Natural killer cell (primary cell): ENCODE measurements at regions not wholly inside any gene's neighbourhood (a gene's known extent, or its start where the extent isn't known, plus 50 kb on each side); places are given as distances from the start of the nearest gene placed in this dataset.

Source experiments
- ATAC-seq, 3 donors: fragments of 150-1000 bp in 2 of 3; fragments of 200-7000 bp in 1 of 3; cut with Tn5 transposase; 1 replicate in 1 of 3; 2 replicates in 2 of 3; pipeline ENCODE4 v1.10.0; 2021; ENCODE audit warnings: mild to moderate bottlenecking in 2 of 3, moderate library complexity in 2 of 3
- DNase-seq, 2 donors: peaks; one replicate each; pipeline versions ENCODE4 v3.0.0 to v3.0.0-alpha.2; 2013 to 2021; ENCODE audit warnings: mixed read lengths in 1 of 2
- H3K27ac ChIP-seq: one replicate; pipeline ENCODE4 v1.5.1; 2013; ENCODE audit warnings: mild to moderate bottlenecking, low read length
- H3K27me3 ChIP-seq: one replicate; pipeline ENCODE4 v1.6.1; 2013; ENCODE audit warnings: low read length; ENCODE audit not compliant: control insufficient read depth, insufficient read depth
- H3K36me3 ChIP-seq: one replicate; pipeline ENCODE4 v1.6.1; 2013; ENCODE audit warnings: low read length; ENCODE audit not compliant: control insufficient read depth, insufficient read depth
- H3K4me1 ChIP-seq: one replicate; pipeline ENCODE4 v1.6.1; 2013; ENCODE audit warnings: low read length; ENCODE audit not compliant: control insufficient read depth, insufficient read depth
- H3K4me3 ChIP-seq: one replicate; pipeline ENCODE4 v1.5.1; 2013; ENCODE audit warnings: low read length
- H3K9me3 ChIP-seq: one replicate; pipeline ENCODE4 v1.6.1; 2013; ENCODE audit warnings: low read length; ENCODE audit not compliant: control insufficient read depth, insufficient read depth
- H3K27ac Mint-ChIP-seq, 2 donors: one replicate each; pipeline ENCODE4 v1.8.0; 2022; ENCODE audit warnings: mild to moderate bottlenecking in 2 of 2, mixed read lengths in 2 of 2, moderate library complexity in 1 of 2
- H3K27me3 Mint-ChIP-seq, 2 donors: one replicate each; pipeline ENCODE4 v1.8.0; 2022; ENCODE audit warnings: low read depth in 2 of 2, mixed read lengths in 2 of 2
- H3K36me3 Mint-ChIP-seq: one replicate; pipeline ENCODE4 v1.8.0; 2022; ENCODE audit warnings: mixed read lengths
- H3K4me1 Mint-ChIP-seq, 2 donors: one replicate each; pipeline ENCODE4 v1.8.0; 2022; ENCODE audit warnings: mixed read lengths in 2 of 2
- H3K4me3 Mint-ChIP-seq: one replicate; pipeline ENCODE4 v1.8.0; 2022; ENCODE audit warnings: mild to moderate bottlenecking, moderate library complexity, mixed read lengths
- H3K9me3 Mint-ChIP-seq, 2 donors: one replicate each; pipeline ENCODE4 v1.8.0; 2022; ENCODE audit warnings: mixed read lengths in 2 of 2
- WGBS: methylation state at CpG from one replicate; pipeline ENCODE4 v1.1.7; 2013; ENCODE audit warnings: missing lambda C conversion rate; ENCODE audit not compliant: insufficient coverage; 5-methylcytosine and 5-hydroxymethylcytosine counted together
- intact Hi-C: fragments of 100-400 bp; cut with micrococcal nuclease; formaldehyde crosslinking; loops from one replicate; pipeline ENCODE4 v1.14.2; 2022
- TF ChIP-seq, protein P1 (sequence below): fragments of 200-600 bp; IDR thresholded peaks from one replicate; pipeline ENCODE4 v1.8.0; 2022; ENCODE audit warnings: antibody characterized with exemption

GRCh38 chr7:41821521-41822213 lies 118.8 kb upstream of the INHBA start:
- ATAC-seq, result no peak
- Histone ChIP-seq H3K9me3 (no peaks in the 10 kb centered on the region), H3K4me3 (no peak overlapping the region), H3K36me3 (no peaks in the 10 kb centered on the region), H3K27ac (no peak overlapping the region), H3K4me1 (peaks cover 7% of the 10 kb centered on the region), H3K27me3 (no peaks in the 10 kb centered on the region)
- Mint-ChIP-seq H3K4me1 (peaks cover 7 to 9% of the 10 kb centered on the region in 2 donors), H3K4me3 (no peak overlapping the region), H3K9me3 (no peaks in the 10 kb centered on the region), H3K27ac (no peak overlapping the region), H3K27me3 (peaks cover 0 to 11% of the 10 kb centered on the region in 2 donors), H3K36me3 (no peaks in the 10 kb centered on the region)
- DNase-seq, result no peak
- TF ChIP-seq, protein P1, sequence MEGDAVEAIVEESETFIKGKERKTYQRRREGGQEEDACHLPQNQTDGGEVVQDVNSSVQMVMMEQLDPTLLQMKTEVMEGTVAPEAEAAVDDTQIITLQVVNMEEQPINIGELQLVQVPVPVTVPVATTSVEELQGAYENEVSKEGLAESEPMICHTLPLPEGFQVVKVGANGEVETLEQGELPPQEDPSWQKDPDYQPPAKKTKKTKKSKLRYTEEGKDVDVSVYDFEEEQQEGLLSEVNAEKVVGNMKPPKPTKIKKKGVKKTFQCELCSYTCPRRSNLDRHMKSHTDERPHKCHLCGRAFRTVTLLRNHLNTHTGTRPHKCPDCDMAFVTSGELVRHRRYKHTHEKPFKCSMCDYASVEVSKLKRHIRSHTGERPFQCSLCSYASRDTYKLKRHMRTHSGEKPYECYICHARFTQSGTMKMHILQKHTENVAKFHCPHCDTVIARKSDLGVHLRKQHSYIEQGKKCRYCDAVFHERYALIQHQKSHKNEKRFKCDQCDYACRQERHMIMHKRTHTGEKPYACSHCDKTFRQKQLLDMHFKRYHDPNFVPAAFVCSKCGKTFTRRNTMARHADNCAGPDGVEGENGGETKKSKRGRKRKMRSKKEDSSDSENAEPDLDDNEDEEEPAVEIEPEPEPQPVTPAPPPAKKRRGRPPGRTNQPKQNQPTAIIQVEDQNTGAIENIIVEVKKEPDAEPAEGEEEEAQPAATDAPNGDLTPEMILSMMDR, result no peak
- intact Hi-C loops, result no loop called here
- 75% methylated on average over 1 of the region's 3 CpGs for WGBS

GRCh38 chr7:41820111-41820671 lies 117.3 kb upstream of the INHBA start:
- Histone ChIP-seq H3K4me3 (no peak overlapping the region), H3K4me1 (peaks cover 17% of the 10 kb centered on the region), H3K27me3 (no peaks in the 10 kb centered on the region), H3K9me3 (no peaks in the 10 kb centered on the region), H3K36me3 (no peaks in the 10 kb centered on the region), H3K27ac (no peak overlapping the region)
- intact Hi-C loops, result no loop called here
- H3K9me3 Mint-ChIP-seq, result no peaks in the 10 kb centered on the region
- no peaks in the 10 kb centered on the region for H3K36me3 Mint-ChIP-seq
- 90% methylated on average over 2 of the region's 2 CpGs for WGBS
- peaks cover 0 to 11% of the 10 kb centered on the region in 2 donors for H3K27me3 Mint-ChIP-seq
- no peak overlapping the region for H3K27ac Mint-ChIP-seq
- DNase-seq (no peak), ATAC-seq (no peak)
- TF ChIP-seq, protein P1, result no peak
- peaks cover 22 to 24% of the 10 kb centered on the region in 2 donors for H3K4me1 Mint-ChIP-seq
- H3K4me3 Mint-ChIP-seq, result no peak overlapping the region

- intact Hi-C loops, result no loop called here
- ATAC-seq (no peak), DNase-seq (no peak)
- Mint-ChIP-seq H3K27ac (no peak overlapping the region), H3K27me3 (peaks cover 0 to 11% of the 10 kb centered on the region in 2 donors), H3K36me3 (no peaks in the 10 kb centered on the region), H3K4me3 (no peak overlapping the region), H3K9me3 (no peaks in the 10 kb centered on the region), H3K4me1 (peaks cover 28 to 29% of the 10 kb centered on the region in 2 donors)
- H3K4me1 ChIP-seq, result peaks cover 19% of the 10 kb centered on the region
- no peaks in the 10 kb centered on the region for H3K27me3 ChIP-seq
- no peaks in the 10 kb centered on the region for H3K36me3 ChIP-seq
- H3K27ac ChIP-seq, result no peak overlapping the region
- WGBS, result 100% methylated on average over 1 of the region's 1 CpG
- TF ChIP-seq, protein P1, result no peak
- H3K9me3 ChIP-seq, result no peaks in the 10 kb centered on the region
- H3K4me3 ChIP-seq, result no peak overlapping the region
Observed at GRCh38 chr7:41819645-41820044, 116.8 kb upstream of the INHBA start.
